Neural cell (in vitro differentiated cells): ENCODE measurements at regions not wholly inside any gene's neighbourhood (a gene's known extent, or its start where the extent isn't known, plus 50 kb on each side); places are given as distances from the start of the nearest gene placed in this dataset.

Experiments
- H2AFZ ChIP-seq: fragments of 200-600, 300-800 bp; sonication (generic), shearing (Covaris generic); 2 replicates; pipeline ENCODE4 v1.6.0; 2014; ENCODE audit warnings: low read depth, mild to moderate bottlenecking, antibody characterized with exemption, low read length, moderate library complexity
- H3F3A ChIP-seq: fragments of 200-600 bp; shearing (Covaris generic); 2 replicates; pipeline ENCODE4 v1.6.1; 2016; ENCODE audit warnings: mild to moderate bottlenecking, moderate library complexity, mixed read lengths, antibody characterized with exemption, low read length; ENCODE audit not compliant: insufficient read depth, poor library complexity, severe bottlenecking
- H3K27ac ChIP-seq: fragments of 200-600, 300-800 bp; sonication (generic), shearing (Covaris generic); 2 replicates; pipeline ENCODE4 v1.5.1; 2014; ENCODE audit warnings: mild to moderate bottlenecking, low read length, moderate library complexity
- H3K27me3 ChIP-seq: fragments of 300-800, 200-600 bp; sonication (generic), shearing (Covaris generic); 2 replicates; pipeline ENCODE4 v1.6.0; 2014; ENCODE audit warnings: mild to moderate bottlenecking, low read depth, low read length, moderate library complexity; ENCODE audit not compliant: insufficient read depth
- H3K36me3 ChIP-seq: fragments of 300-800, 200-600 bp; sonication (generic), shearing (Covaris generic); 2 replicates; pipeline ENCODE4 v1.5.1; 2014; ENCODE audit warnings: mild to moderate bottlenecking, antibody characterized with exemption, low read length, moderate library complexity; ENCODE audit not compliant: insufficient read depth
- H3K4me2 ChIP-seq: fragments of 300-800, 200-600 bp; sonication (generic), shearing (Covaris generic); 2 replicates; pipeline ENCODE4 v1.6.0; 2014; ENCODE audit warnings: mild to moderate bottlenecking, low read length
- H3K4me3 ChIP-seq: fragments of 300-800, 200-600 bp; sonication (generic), shearing (Covaris generic); 2 replicates; pipeline ENCODE4 v1.5.1; 2014; ENCODE audit warnings: mild to moderate bottlenecking, low read length, moderate library complexity
- H3K79me2 ChIP-seq: fragments of 200-600 bp; shearing (Covaris generic); replicated peaks from 2 replicates; pipeline ENCODE4 v1.6.0; 2014; ENCODE audit warnings: mild to moderate bottlenecking, low read length, moderate library complexity; ENCODE audit not compliant: insufficient read depth
- H3K9ac ChIP-seq: fragments of 300-800, 200-600 bp; sonication (generic), shearing (Covaris generic); 2 replicates; pipeline ENCODE4 v1.6.1; 2016; ENCODE audit warnings: mild to moderate bottlenecking, low read length, mixed read lengths
- H3K9me2 ChIP-seq: fragments of 200-600 bp; shearing (Covaris generic); 2 replicates; pipeline ENCODE4 v1.6.1; 2016; ENCODE audit warnings: mild to moderate bottlenecking, low read length, mixed read lengths; ENCODE audit not compliant: insufficient read depth
- H3K9me3 ChIP-seq: fragments of 200-600, 300-800 bp; sonication (generic), shearing (Covaris generic); 2 replicates; pipeline ENCODE4 v1.6.1; 2016; ENCODE audit warnings: mild to moderate bottlenecking, mixed run types, low read length, moderate library complexity, mixed read lengths
- H4K20me1 ChIP-seq: fragments of 200-600 bp; shearing (Covaris generic); 2 replicates; pipeline ENCODE4 v1.6.1; 2016; ENCODE audit warnings: mild to moderate bottlenecking, mixed run types; ENCODE audit not compliant: insufficient read depth
- CTCF ChIP-seq: fragments of 450-650 bp; IDR thresholded peaks from 2 replicates; pipeline ENCODE4 v1.5.1; 2014; ENCODE audit warnings: antibody characterized with exemption, mild to moderate bottlenecking, moderate library complexity; ENCODE audit not compliant: poor library complexity, severe bottlenecking
- EP300 ChIP-seq: fragments of 450-650 bp; conservative IDR thresholded peaks from 2 replicates; pipeline ENCODE4 v1.6.1; 2014; ENCODE audit warnings: antibody characterized with exemption, mild to moderate bottlenecking, moderate library complexity; ENCODE audit not compliant: poor library complexity, severe bottlenecking
- EZH2 ChIP-seq: fragments of 200-600, 300-800 bp; shearing (Covaris generic), sonication (generic); IDR thresholded peaks from 2 replicates; pipeline ENCODE4 v1.6.1; 2014; ENCODE audit warnings: antibody characterized with exemption, low read length, borderline replicate concordance, mild to moderate bottlenecking; ENCODE audit not compliant: insufficient read depth, poor library complexity, severe bottlenecking
- MXI1 ChIP-seq: fragments of 450-650 bp; conservative IDR thresholded peaks from 2 replicates; pipeline ENCODE4 v1.6.1; 2014; ENCODE audit warnings: antibody characterized with exemption, mild to moderate bottlenecking; ENCODE audit not compliant: poor library complexity, severe bottlenecking
- POLR2AphosphoS5 ChIP-seq: IDR thresholded peaks from 2 replicates; pipeline ENCODE4 v1.6.1; 2012
- RAD21 ChIP-seq: fragments of 450-650 bp; conservative IDR thresholded peaks from 2 replicates; pipeline ENCODE4 v1.6.1; 2014; ENCODE audit warnings: antibody characterized with exemption, mild to moderate bottlenecking, moderate library complexity
- SMC3 ChIP-seq: fragments of 450-650 bp; conservative IDR thresholded peaks from 2 replicates; pipeline ENCODE4 v1.6.1; 2014; ENCODE audit warnings: antibody characterized with exemption, mild to moderate bottlenecking, moderate library complexity; ENCODE audit not compliant: poor library complexity
- TAF1 ChIP-seq: IDR thresholded peaks from 2 replicates; pipeline ENCODE4 v1.6.1; 2012; ENCODE audit warnings: low read depth
- TF ChIP-seq, protein P1 (sequence below): IDR thresholded peaks from 2 replicates; pipeline ENCODE4 v1.6.1; 2012; ENCODE audit warnings: borderline replicate concordance

DNA sequence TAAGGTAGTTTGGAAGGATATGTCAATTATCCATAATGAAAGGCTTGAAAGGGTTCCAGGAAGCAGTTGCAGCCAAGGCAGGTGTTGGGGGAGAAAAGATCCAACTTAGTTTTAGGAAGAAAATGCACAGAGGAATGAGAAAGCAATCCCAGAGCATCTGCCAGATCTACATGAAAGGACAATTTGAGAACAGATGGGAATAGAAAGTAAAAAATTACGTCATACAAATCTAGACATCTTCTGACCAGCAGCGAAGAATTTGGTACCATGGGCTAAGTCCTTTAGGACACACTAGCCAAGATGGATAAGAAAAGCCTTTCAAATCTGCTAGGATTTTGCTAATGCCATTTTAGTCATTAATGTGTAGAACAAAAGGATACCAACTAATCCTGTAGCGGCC, 244.1 kb upstream of the PRR16 start:
- Histone ChIP-seq H3K36me3 (no peaks in the 10 kb centered on the region), H3K4me2 (no peak overlapping the region), H3K4me3 (no peak overlapping the region), H3F3A (no peaks in the 10 kb centered on the region), H3K27me3 (no peaks in the 10 kb centered on the region), H2AFZ (no peak overlapping the region), H3K9ac (no peak overlapping the region), H3K9me3 (no peaks in the 10 kb centered on the region), H3K9me2 (no peaks in the 10 kb centered on the region), H3K79me2 (no peaks in the 10 kb centered on the region), H4K20me1 (no peaks in the 10 kb centered on the region), H3K27ac (no peak overlapping the region)
- TF ChIP-seq SMC3: no peak
- TF ChIP-seq MXI1: no peak
- no peak for TF ChIP-seq EP300
- TF ChIP-seq TAF1: no peak
- no peak for TF ChIP-seq CTCF
- TF ChIP-seq, protein P1, sequence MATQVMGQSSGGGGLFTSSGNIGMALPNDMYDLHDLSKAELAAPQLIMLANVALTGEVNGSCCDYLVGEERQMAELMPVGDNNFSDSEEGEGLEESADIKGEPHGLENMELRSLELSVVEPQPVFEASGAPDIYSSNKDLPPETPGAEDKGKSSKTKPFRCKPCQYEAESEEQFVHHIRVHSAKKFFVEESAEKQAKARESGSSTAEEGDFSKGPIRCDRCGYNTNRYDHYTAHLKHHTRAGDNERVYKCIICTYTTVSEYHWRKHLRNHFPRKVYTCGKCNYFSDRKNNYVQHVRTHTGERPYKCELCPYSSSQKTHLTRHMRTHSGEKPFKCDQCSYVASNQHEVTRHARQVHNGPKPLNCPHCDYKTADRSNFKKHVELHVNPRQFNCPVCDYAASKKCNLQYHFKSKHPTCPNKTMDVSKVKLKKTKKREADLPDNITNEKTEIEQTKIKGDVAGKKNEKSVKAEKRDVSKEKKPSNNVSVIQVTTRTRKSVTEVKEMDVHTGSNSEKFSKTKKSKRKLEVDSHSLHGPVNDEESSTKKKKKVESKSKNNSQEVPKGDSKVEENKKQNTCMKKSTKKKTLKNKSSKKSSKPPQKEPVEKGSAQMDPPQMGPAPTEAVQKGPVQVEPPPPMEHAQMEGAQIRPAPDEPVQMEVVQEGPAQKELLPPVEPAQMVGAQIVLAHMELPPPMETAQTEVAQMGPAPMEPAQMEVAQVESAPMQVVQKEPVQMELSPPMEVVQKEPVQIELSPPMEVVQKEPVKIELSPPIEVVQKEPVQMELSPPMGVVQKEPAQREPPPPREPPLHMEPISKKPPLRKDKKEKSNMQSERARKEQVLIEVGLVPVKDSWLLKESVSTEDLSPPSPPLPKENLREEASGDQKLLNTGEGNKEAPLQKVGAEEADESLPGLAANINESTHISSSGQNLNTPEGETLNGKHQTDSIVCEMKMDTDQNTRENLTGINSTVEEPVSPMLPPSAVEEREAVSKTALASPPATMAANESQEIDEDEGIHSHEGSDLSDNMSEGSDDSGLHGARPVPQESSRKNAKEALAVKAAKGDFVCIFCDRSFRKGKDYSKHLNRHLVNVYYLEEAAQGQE: no peak
- TF ChIP-seq EZH2: no peak
- TF ChIP-seq RAD21: no peak

DNA sequence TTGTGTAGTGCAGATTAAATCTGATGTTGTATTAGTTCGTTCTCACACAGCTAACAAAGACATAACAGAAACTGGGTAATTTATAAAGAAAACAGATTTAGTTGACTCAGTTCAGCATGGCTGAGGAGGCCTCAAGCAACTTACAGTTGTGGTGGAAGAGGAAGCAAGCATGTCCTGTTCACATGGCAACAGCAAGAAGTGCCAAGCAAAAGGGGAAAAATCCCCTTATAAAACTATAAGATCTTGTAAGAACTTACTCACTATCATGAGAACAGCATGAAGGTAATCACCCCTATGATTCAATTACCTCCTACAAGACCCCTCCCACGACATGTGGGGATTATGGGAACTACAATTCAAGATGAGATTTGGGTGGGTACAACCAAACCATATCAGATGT, 238.6 kb upstream of the PRR16 start:
- no peak overlapping the region for H3K4me3 ChIP-seq
- H3K9me3 ChIP-seq: no peaks in the 10 kb centered on the region
- H3K4me2 ChIP-seq: no peak overlapping the region
- H3K9me2 ChIP-seq: no peaks in the 10 kb centered on the region
- H4K20me1 ChIP-seq: no peaks in the 10 kb centered on the region
- H2AFZ ChIP-seq: no peak overlapping the region
- H3K36me3 ChIP-seq: no peaks in the 10 kb centered on the region
- TF ChIP-seq, protein P1: no peak
- TF ChIP-seq TAF1: no peak
- TF ChIP-seq RAD21: no peak
- TF ChIP-seq MXI1: no peak
- TF ChIP-seq EP300: no peak
- no peak for TF ChIP-seq POLR2AphosphoS5
- TF ChIP-seq CTCF: no peak
- TF ChIP-seq SMC3: no peak
- no peak for TF ChIP-seq EZH2
- H3K27ac ChIP-seq: no peak overlapping the region
- no peaks in the 10 kb centered on the region for H3K79me2 ChIP-seq
- no peaks in the 10 kb centered on the region for H3F3A ChIP-seq
- no peaks in the 10 kb centered on the region for H3K27me3 ChIP-seq
- H3K9ac ChIP-seq: no peak overlapping the region
